Activated CD4-positive, alpha-beta T cell treated with anti-CD3 and anti-CD28 coated beads, Interleukin-2, amount 10 ng/mL, durations not matched to agents 24 days and 14 days (primary cell): ENCODE measurements at regions not wholly inside any gene's neighbourhood (a gene's known extent, or its start where the extent isn't known, plus 50 kb on each side); places are given as distances from the start of the nearest gene placed in this dataset.

Experiments used
- DNase-seq: peaks from one replicate; pipeline ENCODE4 v3.0.0; 2022
- H3K27ac Mint-ChIP-seq: one replicate; pipeline ENCODE4 v1.8.0; 2022; ENCODE audit warnings: mild to moderate bottlenecking, mixed read lengths
- H3K27me3 Mint-ChIP-seq: one replicate; pipeline ENCODE4 v1.8.0; 2022; ENCODE audit warnings: mixed read lengths
- H3K36me3 Mint-ChIP-seq: one replicate; pipeline ENCODE4 v1.8.0; 2022; ENCODE audit warnings: low read depth, mild to moderate bottlenecking, mixed read lengths
- H3K4me1 Mint-ChIP-seq: one replicate; pipeline ENCODE4 v1.8.0; 2021; ENCODE audit warnings: mixed read lengths
- H3K4me3 Mint-ChIP-seq: one replicate; pipeline ENCODE4 v1.8.0; 2022; ENCODE audit warnings: mild to moderate bottlenecking, moderate library complexity, mixed read lengths
- H3K9me3 Mint-ChIP-seq: one replicate; pipeline ENCODE4 v1.8.0; 2021; ENCODE audit warnings: mixed read lengths
- intact Hi-C: fragments of 100-400 bp; cut with micrococcal nuclease; formaldehyde crosslinking; loops from one replicate; pipeline ENCODE4 v1.15.1; 2023

GRCh38 chr2:240227538-240228428 is 87.3 kb upstream of the OTOS start:
- Mint-ChIP-seq H3K9me3 (peaks cover 13% of the 10 kb centered on the region), H3K27ac (no peak overlapping the region), H3K4me3 (no peak overlapping the region), H3K4me1 (no peaks in the 10 kb centered on the region), H3K27me3 (peaks cover 3% of the 10 kb centered on the region), H3K36me3 (no peaks in the 10 kb centered on the region)
- DNase-seq = no peak
- intact Hi-C loops = no loop called here

GRCh38 chr2:240229005-240229404 is 88.5 kb upstream of the OTOS start:
- Mint-ChIP-seq H3K4me1 (no peaks in the 10 kb centered on the region), H3K27me3 (no peaks in the 10 kb centered on the region)
- intact Hi-C loops = no loop called here

GRCh38 chr2:240229603-240230235 is 89.3 kb upstream of the OTOS start:
- no peak overlapping the region for H3K27ac Mint-ChIP-seq
- no peak overlapping the region for H3K4me3 Mint-ChIP-seq
- no peaks in the 10 kb centered on the region for H3K4me1 Mint-ChIP-seq
- DNase-seq = no peak
- no peaks in the 10 kb centered on the region for H3K27me3 Mint-ChIP-seq
- H3K9me3 Mint-ChIP-seq = peaks cover 13% of the 10 kb centered on the region
- no peaks in the 10 kb centered on the region for H3K36me3 Mint-ChIP-seq
- intact Hi-C loops = no loop called here

More at GRCh38 chr2:240229005-240229404, 88.5 kb upstream of the OTOS start:
- no peak for DNase-seq
- no peaks in the 10 kb centered on the region for H3K36me3 Mint-ChIP-seq
- H3K4me3 Mint-ChIP-seq = no peak overlapping the region
- H3K9me3 Mint-ChIP-seq = peaks cover 13% of the 10 kb centered on the region
- H3K27ac Mint-ChIP-seq = no peak overlapping the region

- no peaks in the 10 kb centered on the region for H3K36me3 Mint-ChIP-seq
- no peak overlapping the region for H3K27ac Mint-ChIP-seq
- H3K4me1 Mint-ChIP-seq = no peaks in the 10 kb centered on the region
- no peak overlapping the region for H3K4me3 Mint-ChIP-seq
- intact Hi-C loops = no loop called here
- no peaks in the 10 kb centered on the region for H3K27me3 Mint-ChIP-seq
- DNase-seq = no peak
- peaks cover 13% of the 10 kb centered on the region for H3K9me3 Mint-ChIP-seq
Measured at GRCh38 chr2:240230291-240230931, 90.0 kb upstream of the OTOS start.

- DNase-seq = no peak
- no peak overlapping the region for H3K27ac Mint-ChIP-seq
- H3K36me3 Mint-ChIP-seq = no peaks in the 10 kb centered on the region
- intact Hi-C loops = no loop called here
- no peak overlapping the region for H3K4me3 Mint-ChIP-seq
- no peaks in the 10 kb centered on the region for H3K27me3 Mint-ChIP-seq
- peaks cover 13% of the 10 kb centered on the region for H3K9me3 Mint-ChIP-seq
- no peaks in the 10 kb centered on the region for H3K4me1 Mint-ChIP-seq
Measured at GRCh38 chr2:240231838-240232244, 91.4 kb upstream of the OTOS start.

- no peaks in the 10 kb centered on the region for H3K36me3 Mint-ChIP-seq
- intact Hi-C loops = no loop called here
- DNase-seq = no peak
Measured at GRCh38 chr2:240232264-240232915, 91.9 kb upstream of the OTOS start.

GRCh38 chr2:240232961-240233884 is 92.8 kb upstream of the OTOS start:
- intact Hi-C loops = loop anchor here (1.0 kb wide), 1 partner anchor 205 kb away; no protein-coding TSS in a partner anchor
- no peaks in the 10 kb centered on the region for H3K4me1 Mint-ChIP-seq
- no peak overlapping the region for H3K4me3 Mint-ChIP-seq
- no peaks in the 10 kb centered on the region for H3K27me3 Mint-ChIP-seq
- peak; percentile 91 for DNase-seq
- H3K36me3 Mint-ChIP-seq = no peaks in the 10 kb centered on the region
- H3K9me3 Mint-ChIP-seq = peaks cover 13% of the 10 kb centered on the region
- H3K27ac Mint-ChIP-seq = no peak overlapping the region

More at GRCh38 chr2:240232264-240232915, 91.9 kb upstream of the OTOS start:
- Mint-ChIP-seq H3K4me1 (no peaks in the 10 kb centered on the region), H3K27ac (no peak overlapping the region), H3K27me3 (no peaks in the 10 kb centered on the region), H3K9me3 (peaks cover 13% of the 10 kb centered on the region), H3K4me3 (no peak overlapping the region)

- H3K4me1 Mint-ChIP-seq = no peaks in the 10 kb centered on the region
- H3K9me3 Mint-ChIP-seq = peaks cover 13% of the 10 kb centered on the region
- H3K27me3 Mint-ChIP-seq = peaks cover 2% of the 10 kb centered on the region
- DNase-seq = no peak
- no peaks in the 10 kb centered on the region for H3K36me3 Mint-ChIP-seq
- intact Hi-C loops = loop anchor here (1.0 kb wide), 1 partner anchor 204 kb away; no protein-coding TSS in a partner anchor
- no peak overlapping the region for H3K27ac Mint-ChIP-seq
- H3K4me3 Mint-ChIP-seq = no peak overlapping the region
Measured at GRCh38 chr2:240233885-240234502, 93.5 kb upstream of the OTOS start.

- Mint-ChIP-seq H3K4me3 (no peak overlapping the region), H3K36me3 (no peaks in the 10 kb centered on the region), H3K9me3 (peaks cover 8% of the 10 kb centered on the region), H3K27me3 (peaks cover 5% of the 10 kb centered on the region), H3K4me1 (no peaks in the 10 kb centered on the region), H3K27ac (no peak overlapping the region)
- no peak for DNase-seq
- intact Hi-C loops = no loop called here
Measured at GRCh38 chr2:240234503-240234951, 94.1 kb upstream of the OTOS start.

GRCh38 chr2:240235149-240235803 is 94.8 kb upstream of the OTOS start:
- Mint-ChIP-seq H3K36me3 (no peaks in the 10 kb centered on the region), H3K9me3 (peaks cover under 1% of the 10 kb centered on the region), H3K4me3 (no peak overlapping the region), H3K4me1 (no peaks in the 10 kb centered on the region), H3K27me3 (peaks cover 5% of the 10 kb centered on the region), H3K27ac (no peak overlapping the region)
- no peak for DNase-seq
- intact Hi-C loops = no loop called here

- H3K27me3 Mint-ChIP-seq = peaks cover 5% of the 10 kb centered on the region
- no peak overlapping the region for H3K4me3 Mint-ChIP-seq
- intact Hi-C loops = no loop called here
- no peak overlapping the region for H3K27ac Mint-ChIP-seq
- no peaks in the 10 kb centered on the region for H3K9me3 Mint-ChIP-seq
- H3K4me1 Mint-ChIP-seq = no peaks in the 10 kb centered on the region
- H3K36me3 Mint-ChIP-seq = no peaks in the 10 kb centered on the region
- DNase-seq = no peak
Measured at GRCh38 chr2:240235811-240236210, 95.4 kb upstream of the OTOS start.
